ENCODE measurements at regions not wholly inside any gene's neighbourhood (a gene's known extent, or its start where the extent isn't known, plus 50 kb on each side); places are given as distances from the start of the nearest gene placed in this dataset.

GRCh38 chr21:14763695-14764064, 217.6 kb upstream of the SAMSN1 start:
- ATAC-seq (ENCODE audit: insufficient number of reproducible peaks, low FRiP score, low read depth), result no peak
- Histone ChIP-seq H3K4me1 (ENCODE audit: control insufficient read depth in 1 of 2, low read depth in 2 of 2) (no peaks in the 10 kb centered on the region), H3K36me3 (no peaks in the 10 kb centered on the region), H3K27me3 (replicated peaks; ENCODE audit: insufficient read depth) (no peaks in the 10 kb centered on the region), H3K4me3 (no peak overlapping the region), H3K27ac (no peak overlapping the region), H3K9me3 (no peaks in the 10 kb centered on the region)
- DNase-seq (ENCODE audit: low spot score), result no peak
- no peak for TF ChIP-seq CTCF (IDR thresholded peaks at IDR 0.05)

- no peak for TF ChIP-seq CTCF (IDR thresholded peaks at IDR 0.05)
- H3K4me1 ChIP-seq (ENCODE audit: control insufficient read depth in 1 of 2, low read depth in 2 of 2), result no peaks in the 10 kb centered on the region
- no peaks in the 10 kb centered on the region for H3K36me3 ChIP-seq
- no peaks in the 10 kb centered on the region for H3K9me3 ChIP-seq
- DNase-seq (ENCODE audit: low spot score) (no peak), ATAC-seq (ENCODE audit: insufficient number of reproducible peaks, low FRiP score, low read depth) (no peak)
- peak overlapping the region in 1 of 2 donors; percentile 12 for H3K27ac ChIP-seq
- peak overlapping the region; percentile 48 for H3K4me3 ChIP-seq
- no peaks in the 10 kb centered on the region for H3K27me3 ChIP-seq (replicated peaks; ENCODE audit: insufficient read depth)
Observed at GRCh38 chr21:14762734-14763694, 216.9 kb upstream of the SAMSN1 start.

DNA sequence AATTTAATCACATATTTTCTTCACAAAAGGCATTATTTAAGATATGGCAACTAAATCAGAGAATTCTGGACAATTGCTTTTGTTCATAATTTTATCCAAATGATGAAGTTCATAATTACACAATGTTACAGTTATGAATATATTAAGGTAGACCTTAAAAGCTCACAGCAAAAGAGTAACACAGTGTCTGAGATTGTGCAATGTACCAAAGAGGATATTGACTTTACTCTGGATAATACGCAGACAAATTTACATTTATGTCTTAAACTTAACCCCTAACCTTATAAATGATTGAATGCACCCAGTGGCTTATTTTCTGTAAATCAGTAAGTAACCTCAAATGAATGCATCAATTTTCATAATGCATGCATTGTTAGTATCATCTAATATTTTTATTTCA, 216.2 kb upstream of the SAMSN1 start:
- no peaks in the 10 kb centered on the region for H3K9me3 ChIP-seq
- H3K36me3 ChIP-seq, result no peaks in the 10 kb centered on the region
- H3K4me3 ChIP-seq, result peak overlapping the region; percentile 48
- DNase-seq (ENCODE audit: low spot score), result no peak
- no peaks in the 10 kb centered on the region for H3K4me1 ChIP-seq (ENCODE audit: control insufficient read depth in 1 of 2, low read depth in 2 of 2)
- TF ChIP-seq CTCF (IDR thresholded peaks at IDR 0.05), result no peak
- H3K27ac ChIP-seq, result no peak overlapping the region
- ATAC-seq (ENCODE audit: insufficient number of reproducible peaks, low FRiP score, low read depth), result no peak
- no peaks in the 10 kb centered on the region for H3K27me3 ChIP-seq (replicated peaks; ENCODE audit: insufficient read depth)

GRCh38 chr21:14759285-14759684, 213.2 kb upstream of the SAMSN1 start:
- Histone ChIP-seq H3K4me3 (no peak overlapping the region), H3K4me1 (ENCODE audit: control insufficient read depth in 1 of 2, low read depth in 2 of 2) (no peaks in the 10 kb centered on the region), H3K9me3 (no peaks in the 10 kb centered on the region), H3K27ac (no peak overlapping the region), H3K27me3 (replicated peaks; ENCODE audit: insufficient read depth) (no peaks in the 10 kb centered on the region), H3K36me3 (no peaks in the 10 kb centered on the region)
- TF ChIP-seq CTCF (IDR thresholded peaks at IDR 0.05), result no peak
- DNase-seq (ENCODE audit: low spot score) (no peak), ATAC-seq (ENCODE audit: insufficient number of reproducible peaks, low FRiP score, low read depth) (no peak)

DNA sequence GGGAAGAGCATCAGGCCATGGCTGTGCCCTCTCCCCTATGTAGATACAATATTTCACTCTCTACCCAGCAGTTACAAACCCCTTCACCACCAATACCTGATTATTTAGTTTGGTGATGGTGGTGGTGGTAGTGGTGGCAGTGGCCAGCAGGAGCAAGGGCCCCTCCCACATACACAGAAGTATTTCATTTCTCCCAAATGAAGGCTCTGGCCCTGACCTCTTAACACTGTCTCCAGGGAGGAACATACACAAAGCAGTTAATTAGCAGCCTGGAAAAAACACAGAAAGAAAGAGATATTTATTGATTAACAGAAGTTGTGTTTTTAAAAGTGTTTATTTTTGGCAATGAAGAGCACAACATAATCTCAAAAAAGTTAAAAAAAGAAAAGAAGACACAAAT, 212.7 kb upstream of the SAMSN1 start:
- DNase-seq (ENCODE audit: low spot score) (no peak), ATAC-seq (ENCODE audit: insufficient number of reproducible peaks, low FRiP score, low read depth) (no peak)
- H3K36me3 ChIP-seq, result no peaks in the 10 kb centered on the region
- TF ChIP-seq CTCF (IDR thresholded peaks at IDR 0.05), result no peak
- H3K4me1 ChIP-seq (ENCODE audit: control insufficient read depth in 1 of 2, low read depth in 2 of 2), result no peaks in the 10 kb centered on the region
- no peaks in the 10 kb centered on the region for H3K27me3 ChIP-seq (replicated peaks; ENCODE audit: insufficient read depth)
- H3K4me3 ChIP-seq, result no peak overlapping the region
- H3K27ac ChIP-seq, result no peak overlapping the region
- H3K9me3 ChIP-seq, result no peaks in the 10 kb centered on the region
